ENCODE measurements at regions not wholly inside any gene's neighbourhood (a gene's known extent, or its start where the extent isn't known, plus 50 kb on each side); places are given as distances from the start of the nearest gene placed in this dataset.

DNA sequence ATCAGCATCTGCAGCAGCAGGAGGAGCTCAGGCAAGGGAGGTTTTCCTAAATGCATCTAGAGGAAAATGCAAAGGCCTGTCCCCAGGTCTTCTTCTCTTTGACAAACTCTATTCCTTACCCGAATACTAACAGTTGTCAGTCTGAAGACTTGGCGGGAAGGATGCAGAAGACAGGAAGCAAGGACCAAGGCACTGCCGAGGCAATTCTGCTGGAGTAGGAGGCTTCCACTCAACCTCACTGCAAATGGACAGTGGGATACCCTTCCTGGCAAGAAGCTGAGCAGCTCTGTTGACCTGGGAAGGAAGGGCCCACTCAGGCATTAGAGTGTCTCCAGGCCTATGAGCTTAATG lies 373.0 kb downstream of the CCSER2 start:
- H3K4me3 ChIP-seq (IDR thresholded peaks at IDR 0.05; ENCODE audit: insufficient read depth, low read depth, low read length) = no peak overlapping the region
- no peak for TF ChIP-seq CTCF (conservative IDR thresholded peaks at IDR 0.05; ENCODE audit: low read depth, low read length)
- no peak overlapping the region for H3K9ac ChIP-seq
- no peak overlapping the region for H3K4me2 ChIP-seq
- no peaks in the 10 kb centered on the region for H3K4me1 ChIP-seq (ENCODE audit: low read depth, poor library complexity, severe bottlenecking)
- no peaks in the 10 kb centered on the region for H3K36me3 ChIP-seq (ENCODE audit: insufficient read depth)
- H2AFZ ChIP-seq (ENCODE audit: low read depth) = no peak overlapping the region
- H3K27ac ChIP-seq = no peak overlapping the region
- no peaks in the 10 kb centered on the region for H4K20me1 ChIP-seq (ENCODE audit: insufficient read depth)
- no peaks in the 10 kb centered on the region for H3K79me2 ChIP-seq (ENCODE audit: insufficient read depth, low read depth)
- no peaks in the 10 kb centered on the region for H3K27me3 ChIP-seq (ENCODE audit: insufficient read depth, low read depth)

DNA sequence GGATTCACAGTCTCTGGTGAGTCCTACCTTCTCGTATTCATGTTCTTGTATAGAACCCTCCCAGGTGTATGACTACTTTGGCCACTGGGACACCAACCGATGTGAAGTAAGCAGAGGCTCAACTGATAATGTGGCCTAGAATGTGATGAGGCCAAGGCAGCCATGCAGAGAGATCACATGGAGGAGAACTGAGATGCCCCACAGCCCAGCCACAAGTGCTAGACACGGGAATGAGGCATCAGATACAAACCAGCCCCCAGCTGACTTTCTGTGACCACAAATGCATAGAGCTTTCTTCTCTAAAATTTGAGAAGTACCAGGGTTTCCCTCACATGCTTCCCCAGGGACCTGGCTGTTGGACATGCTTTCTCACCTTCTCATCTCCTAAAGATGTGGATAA lies 375.7 kb downstream of the CCSER2 start:
- H3K4me3 ChIP-seq (IDR thresholded peaks at IDR 0.05; ENCODE audit: insufficient read depth, low read depth, low read length) = no peak overlapping the region
- no peaks in the 10 kb centered on the region for H3K27me3 ChIP-seq (ENCODE audit: insufficient read depth, low read depth)

DNA sequence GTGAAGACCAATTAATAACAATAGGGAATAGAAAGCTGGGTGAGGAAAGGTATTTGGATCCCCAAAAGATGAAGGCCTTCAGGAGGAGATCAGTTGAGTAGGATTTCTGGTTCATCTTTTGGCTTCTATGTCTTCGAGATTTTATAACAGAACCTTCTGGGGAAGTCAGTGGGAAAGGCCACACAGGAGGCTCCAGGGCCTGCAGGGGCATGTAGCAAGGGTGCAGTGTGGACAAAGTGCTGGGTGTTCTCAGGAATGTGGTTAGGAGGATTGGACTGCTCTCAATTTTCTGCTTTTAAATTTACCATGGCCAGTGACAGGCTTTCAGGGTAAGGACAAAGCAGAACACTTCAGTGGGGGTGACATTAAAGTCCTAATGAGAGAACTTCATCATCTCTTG lies 378.0 kb downstream of the CCSER2 start:
- no peak for TF ChIP-seq CTCF (conservative IDR thresholded peaks at IDR 0.05; ENCODE audit: low read depth, low read length)
- no peak overlapping the region for H3K4me3 ChIP-seq (IDR thresholded peaks at IDR 0.05; ENCODE audit: insufficient read depth, low read depth, low read length)
- no peaks in the 10 kb centered on the region for H3K27me3 ChIP-seq (ENCODE audit: insufficient read depth, low read depth)

More for the DNA sequence above, 375.7 kb downstream of the CCSER2 start:
- H3K27ac ChIP-seq = no peak overlapping the region
- no peaks in the 10 kb centered on the region for H4K20me1 ChIP-seq (ENCODE audit: insufficient read depth)
- H3K36me3 ChIP-seq (ENCODE audit: insufficient read depth) = no peaks in the 10 kb centered on the region
- H3K4me2 ChIP-seq = no peak overlapping the region
- H3K9ac ChIP-seq = no peak overlapping the region
- H3K4me1 ChIP-seq (ENCODE audit: low read depth, poor library complexity, severe bottlenecking) = no peaks in the 10 kb centered on the region
- H3K79me2 ChIP-seq (ENCODE audit: insufficient read depth, low read depth) = no peaks in the 10 kb centered on the region
- no peak for TF ChIP-seq CTCF (conservative IDR thresholded peaks at IDR 0.05; ENCODE audit: low read depth, low read length)
- H2AFZ ChIP-seq (ENCODE audit: low read depth) = no peak overlapping the region

GRCh38 chr10:84706875-84707274 lies 378.5 kb downstream of the CCSER2 start:
- Histone ChIP-seq H3K27me3 (ENCODE audit: insufficient read depth, low read depth) (no peaks in the 10 kb centered on the region), H3K9ac (no peak overlapping the region), H3K4me1 (ENCODE audit: low read depth, poor library complexity, severe bottlenecking) (no peaks in the 10 kb centered on the region), H4K20me1 (ENCODE audit: insufficient read depth) (no peaks in the 10 kb centered on the region), H2AFZ (ENCODE audit: low read depth) (no peak overlapping the region), H3K27ac (no peak overlapping the region), H3K4me3 (IDR thresholded peaks at IDR 0.05; ENCODE audit: insufficient read depth, low read depth, low read length) (no peak overlapping the region), H3K79me2 (ENCODE audit: insufficient read depth, low read depth) (no peaks in the 10 kb centered on the region), H3K36me3 (ENCODE audit: insufficient read depth) (no peaks in the 10 kb centered on the region), H3K4me2 (no peak overlapping the region)
- TF ChIP-seq CTCF (conservative IDR thresholded peaks at IDR 0.05; ENCODE audit: low read depth, low read length) = no peak

More for the DNA sequence above, 378.0 kb downstream of the CCSER2 start:
- no peak overlapping the region for H3K27ac ChIP-seq
- no peak overlapping the region for H3K4me2 ChIP-seq
- H2AFZ ChIP-seq (ENCODE audit: low read depth) = no peak overlapping the region
- no peaks in the 10 kb centered on the region for H3K36me3 ChIP-seq (ENCODE audit: insufficient read depth)
- no peaks in the 10 kb centered on the region for H3K4me1 ChIP-seq (ENCODE audit: low read depth, poor library complexity, severe bottlenecking)
- no peaks in the 10 kb centered on the region for H4K20me1 ChIP-seq (ENCODE audit: insufficient read depth)
- H3K79me2 ChIP-seq (ENCODE audit: insufficient read depth, low read depth) = no peaks in the 10 kb centered on the region
- no peak overlapping the region for H3K9ac ChIP-seq

DNA sequence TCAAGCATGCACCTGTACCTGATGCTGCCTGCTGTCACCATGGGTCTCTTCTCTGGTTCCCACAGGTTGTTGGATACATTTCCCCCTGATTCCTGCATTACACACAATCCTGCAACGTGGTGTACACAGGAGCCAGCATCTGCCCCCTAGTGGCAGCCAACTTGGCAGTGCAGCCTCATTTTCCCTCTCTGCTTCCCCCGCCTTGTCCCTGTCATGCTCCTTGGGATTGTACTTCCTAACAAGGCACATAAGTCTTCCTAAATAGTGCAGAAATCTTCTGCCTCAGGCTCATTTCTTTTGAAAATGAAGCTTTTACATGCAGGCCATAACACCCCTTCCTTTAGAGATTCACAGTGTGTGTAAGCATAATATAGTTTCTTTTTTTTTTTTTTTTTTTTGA lies 387.5 kb downstream of the CCSER2 start:
- Histone ChIP-seq H3K27me3 (ENCODE audit: insufficient read depth, low read depth) (no peaks in the 10 kb centered on the region), H3K9ac (no peak overlapping the region), H4K20me1 (ENCODE audit: insufficient read depth) (no peaks in the 10 kb centered on the region), H3K27ac (no peak overlapping the region), H3K4me3 (IDR thresholded peaks at IDR 0.05; ENCODE audit: insufficient read depth, low read depth, low read length) (no peak overlapping the region), H3K79me2 (ENCODE audit: insufficient read depth, low read depth) (no peaks in the 10 kb centered on the region), H3K36me3 (ENCODE audit: insufficient read depth) (no peaks in the 10 kb centered on the region), H2AFZ (ENCODE audit: low read depth) (no peak overlapping the region), H3K4me2 (no peak overlapping the region), H3K4me1 (ENCODE audit: low read depth, poor library complexity, severe bottlenecking) (no peaks in the 10 kb centered on the region)
- TF ChIP-seq CTCF (conservative IDR thresholded peaks at IDR 0.05; ENCODE audit: low read depth, low read length) = peak; percentile 69

All from KMS-11 (cell line).